ENCODE measurements at regions not wholly inside any gene's neighbourhood (a gene's known extent, or its start where the extent isn't known, plus 50 kb on each side); places are given as distances from the start of the nearest gene placed in this dataset.
"Not testable (repeated sequence)": the region's sequence is repeated elsewhere in the genome, so short reads cannot be mapped to it uniquely, and the experiment has no call there.

GRCh38 chr11:101715281-101715680 is 131.5 kb upstream of the TRPC6 start:
- H3K79me2 ChIP-seq (ENCODE audit: low read length) = no peaks in the 10 kb centered on the region
- H3K27me3 ChIP-seq (replicated peaks; ENCODE audit: insufficient read depth, low read length) = no peaks in the 10 kb centered on the region
- no peak overlapping the region for H3K27ac ChIP-seq (ENCODE audit: low read length)
- no peaks in the 10 kb centered on the region for H3F3A ChIP-seq (ENCODE audit: insufficient read depth, low read length)
- no peak overlapping the region for H3K4me2 ChIP-seq (ENCODE audit: low read depth, low read length)
- H3K9me3 ChIP-seq (replicated peaks; ENCODE audit: insufficient read depth, low read length) = no peaks in the 10 kb centered on the region
- no peak for DNase-seq
- no peaks in the 10 kb centered on the region for H4K20me1 ChIP-seq (ENCODE audit: insufficient read depth, low read length)
- no peak overlapping the region for H3K9ac ChIP-seq (ENCODE audit: low read length)
- H3K36me3 ChIP-seq (replicated peaks; ENCODE audit: insufficient read depth, low read length) = no peaks in the 10 kb centered on the region
- no peak overlapping the region for H3K4me3 ChIP-seq (ENCODE audit: low read length)
- no peaks in the 10 kb centered on the region for H3K4me1 ChIP-seq (ENCODE audit: low read length)
- H3K9me2 ChIP-seq (replicated peaks; ENCODE audit: insufficient read depth, low read length) = no peaks in the 10 kb centered on the region
- no peak overlapping the region for H2AFZ ChIP-seq (ENCODE audit: low read length)
- TF ChIP-seq EZH2 (optimal IDR thresholded peaks at IDR 0.05; ENCODE audit: low read depth, low read length) (no peak), CTCF (IDR thresholded peaks at IDR 0.05; ENCODE audit: low read length) (no peak), EZH2phosphoT487 (IDR thresholded peaks at IDR 0.05; ENCODE audit: low read length) (no peak)

GRCh38 chr11:101707477-101707876 is 123.7 kb upstream of the TRPC6 start:
- no peaks in the 10 kb centered on the region for H3K36me3 ChIP-seq (replicated peaks; ENCODE audit: insufficient read depth, low read length)
- no peaks in the 10 kb centered on the region for H4K20me1 ChIP-seq (ENCODE audit: insufficient read depth, low read length)
- H3K79me2 ChIP-seq (ENCODE audit: low read length) = no peaks in the 10 kb centered on the region
- H3K9ac ChIP-seq (ENCODE audit: low read length) = no peak overlapping the region
- no peaks in the 10 kb centered on the region for H3K4me1 ChIP-seq (ENCODE audit: low read length)
- H3K4me3 ChIP-seq (ENCODE audit: low read length) = no peak overlapping the region
- H3K4me2 ChIP-seq (ENCODE audit: low read depth, low read length) = no peak overlapping the region
- H3K9me3 ChIP-seq (replicated peaks; ENCODE audit: insufficient read depth, low read length) = no peaks in the 10 kb centered on the region
- H3K9me2 ChIP-seq (replicated peaks; ENCODE audit: insufficient read depth, low read length) = no peaks in the 10 kb centered on the region
- no peaks in the 10 kb centered on the region for H3K27me3 ChIP-seq (replicated peaks; ENCODE audit: insufficient read depth, low read length)
- H3F3A ChIP-seq (ENCODE audit: insufficient read depth, low read length) = no peaks in the 10 kb centered on the region
- no peak for TF ChIP-seq CTCF (IDR thresholded peaks at IDR 0.05; ENCODE audit: low read length)
- TF ChIP-seq EZH2phosphoT487 (IDR thresholded peaks at IDR 0.05; ENCODE audit: low read length) = no peak
- TF ChIP-seq EZH2 (optimal IDR thresholded peaks at IDR 0.05; ENCODE audit: low read depth, low read length) = no peak
- no peak overlapping the region for H2AFZ ChIP-seq (ENCODE audit: low read length)
- no peak overlapping the region for H3K27ac ChIP-seq (ENCODE audit: low read length)
- no peak for DNase-seq

GRCh38 chr11:101706541-101706940 is 122.7 kb upstream of the TRPC6 start:
- H3K9me3 ChIP-seq (replicated peaks; ENCODE audit: insufficient read depth, low read length) = no peaks in the 10 kb centered on the region
- no peaks in the 10 kb centered on the region for H3K36me3 ChIP-seq (replicated peaks; ENCODE audit: insufficient read depth, low read length)
- no peak overlapping the region for H2AFZ ChIP-seq (ENCODE audit: low read length)
- DNase-seq = no peak
- H3K9me2 ChIP-seq (replicated peaks; ENCODE audit: insufficient read depth, low read length) = no peaks in the 10 kb centered on the region
- no peaks in the 10 kb centered on the region for H3F3A ChIP-seq (ENCODE audit: insufficient read depth, low read length)
- H3K4me3 ChIP-seq (ENCODE audit: low read length) = no peak overlapping the region
- H3K4me2 ChIP-seq (ENCODE audit: low read depth, low read length) = no peak overlapping the region
- no peaks in the 10 kb centered on the region for H3K79me2 ChIP-seq (ENCODE audit: low read length)
- TF ChIP-seq EZH2phosphoT487 (IDR thresholded peaks at IDR 0.05; ENCODE audit: low read length) = no peak
- H3K27me3 ChIP-seq (replicated peaks; ENCODE audit: insufficient read depth, low read length) = no peaks in the 10 kb centered on the region
- H4K20me1 ChIP-seq (ENCODE audit: insufficient read depth, low read length) = no peaks in the 10 kb centered on the region
- no peaks in the 10 kb centered on the region for H3K4me1 ChIP-seq (ENCODE audit: low read length)
- no peak overlapping the region for H3K27ac ChIP-seq (ENCODE audit: low read length)
- no peak overlapping the region for H3K9ac ChIP-seq (ENCODE audit: low read length)

- Histone ChIP-seq H3F3A (ENCODE audit: insufficient read depth, low read length) (no peaks in the 10 kb centered on the region), H3K27me3 (replicated peaks; ENCODE audit: insufficient read depth, low read length) (no peaks in the 10 kb centered on the region)
Measured at GRCh38 chr11:101705972-101706371, 122.2 kb upstream of the TRPC6 start.

GRCh38 chr11:101694869-101695268 is 111.1 kb upstream of the TRPC6 start:
- not testable (repeated sequence) for H3K9me2 ChIP-seq (replicated peaks; ENCODE audit: insufficient read depth, low read length); H2AFZ ChIP-seq (ENCODE audit: low read length); H3K79me2 ChIP-seq (ENCODE audit: low read length); H3K9me3 ChIP-seq (replicated peaks; ENCODE audit: insufficient read depth, low read length); H3F3A ChIP-seq (ENCODE audit: insufficient read depth, low read length); H3K4me3 ChIP-seq (ENCODE audit: low read length); H3K9ac ChIP-seq (ENCODE audit: low read length); H3K4me2 ChIP-seq (ENCODE audit: low read depth, low read length); H3K36me3 ChIP-seq (replicated peaks; ENCODE audit: insufficient read depth, low read length); DNase-seq; H3K27ac ChIP-seq (ENCODE audit: low read length); H3K27me3 ChIP-seq (replicated peaks; ENCODE audit: insufficient read depth, low read length); H4K20me1 ChIP-seq (ENCODE audit: insufficient read depth, low read length); H3K4me1 ChIP-seq (ENCODE audit: low read length)

More at GRCh38 chr11:101705972-101706371, 122.2 kb upstream of the TRPC6 start:
- TF ChIP-seq EZH2 (optimal IDR thresholded peaks at IDR 0.05; ENCODE audit: low read depth, low read length) = no peak
- TF ChIP-seq EZH2phosphoT487 (IDR thresholded peaks at IDR 0.05; ENCODE audit: low read length) = no peak
- no peak for TF ChIP-seq CTCF (IDR thresholded peaks at IDR 0.05; ENCODE audit: low read length)
- no peak overlapping the region for H2AFZ ChIP-seq (ENCODE audit: low read length)
- H3K36me3 ChIP-seq (replicated peaks; ENCODE audit: insufficient read depth, low read length) = no peaks in the 10 kb centered on the region
- H3K27ac ChIP-seq (ENCODE audit: low read length) = no peak overlapping the region
- no peak overlapping the region for H3K4me3 ChIP-seq (ENCODE audit: low read length)
- H3K4me1 ChIP-seq (ENCODE audit: low read length) = no peaks in the 10 kb centered on the region
- H3K9ac ChIP-seq (ENCODE audit: low read length) = no peak overlapping the region
- H3K9me3 ChIP-seq (replicated peaks; ENCODE audit: insufficient read depth, low read length) = no peaks in the 10 kb centered on the region
- no peaks in the 10 kb centered on the region for H3K79me2 ChIP-seq (ENCODE audit: low read length)
- H3K4me2 ChIP-seq (ENCODE audit: low read depth, low read length) = no peak overlapping the region
- H3K9me2 ChIP-seq (replicated peaks; ENCODE audit: insufficient read depth, low read length) = no peaks in the 10 kb centered on the region
- DNase-seq = no peak
- H4K20me1 ChIP-seq (ENCODE audit: insufficient read depth, low read length) = no peaks in the 10 kb centered on the region
